ENCODE measurements at regions not wholly inside any gene's neighbourhood (a gene's known extent, or its start where the extent isn't known, plus 50 kb on each side); places are given as distances from the start of the nearest gene placed in this dataset.
"Not testable (repeated sequence)": the region's sequence is repeated elsewhere in the genome, so short reads cannot be mapped to it uniquely, and the experiment has no call there.

GRCh38 chr2:111312897-111313607 lies 192.3 kb downstream of the BCL2L11 start:
- TF ChIP-seq CTCF, POLR2A (IDR thresholded peaks at IDR 0.05): not testable (repeated sequence)
